Left cardiac atrium (tissue), 4 donors: ENCODE measurements at regions not wholly inside any gene's neighbourhood (a gene's known extent, or its start where the extent isn't known, plus 50 kb on each side); places are given as distances from the start of the nearest gene placed in this dataset.

Experiments
- ATAC-seq, 2 donors: fragments of 200-7000 bp; cut with Tn5 transposase; one replicate each; pipeline ENCODE4 v1.9.1; 2020; ENCODE audit warnings: mild to moderate bottlenecking in 2 of 2, moderate library complexity in 2 of 2
- DNase-seq: peaks from one replicate; pipeline ENCODE4 v3.0.0-alpha.2; 2020
- intact Hi-C, 2 donors: fragments of 100-400 bp; cut with DNase I; formaldehyde crosslinking; loops; one replicate each; pipeline versions ENCODE4 v1.14.1 to v1.15.1; 2022 to 2023
- donor health status: DM: no; HTN: yes; CAD: no.
- donor health status: DM: no; HTN: yes; CAD: no; lungs with severe emphysema.
- donor health status: DM: yes; HTN: yes; CAD: no.
- donor health status: Dilated cardiomyopathy.

- DNase-seq (no peak), ATAC-seq (peak in 1 of 2 donors; percentile 29)
- intact Hi-C loops, result no loop called here
Measured at GRCh38 chr5:79873187-79873586, 117.9 kb downstream of the MTX3 start.

GRCh38 chr5:79872291-79872690 lies 118.8 kb downstream of the MTX3 start:
- ATAC-seq, result peak in 1 of 2 donors; percentile 52
- DNase-seq, result no peak
- intact Hi-C loops, result no loop called here

DNA sequence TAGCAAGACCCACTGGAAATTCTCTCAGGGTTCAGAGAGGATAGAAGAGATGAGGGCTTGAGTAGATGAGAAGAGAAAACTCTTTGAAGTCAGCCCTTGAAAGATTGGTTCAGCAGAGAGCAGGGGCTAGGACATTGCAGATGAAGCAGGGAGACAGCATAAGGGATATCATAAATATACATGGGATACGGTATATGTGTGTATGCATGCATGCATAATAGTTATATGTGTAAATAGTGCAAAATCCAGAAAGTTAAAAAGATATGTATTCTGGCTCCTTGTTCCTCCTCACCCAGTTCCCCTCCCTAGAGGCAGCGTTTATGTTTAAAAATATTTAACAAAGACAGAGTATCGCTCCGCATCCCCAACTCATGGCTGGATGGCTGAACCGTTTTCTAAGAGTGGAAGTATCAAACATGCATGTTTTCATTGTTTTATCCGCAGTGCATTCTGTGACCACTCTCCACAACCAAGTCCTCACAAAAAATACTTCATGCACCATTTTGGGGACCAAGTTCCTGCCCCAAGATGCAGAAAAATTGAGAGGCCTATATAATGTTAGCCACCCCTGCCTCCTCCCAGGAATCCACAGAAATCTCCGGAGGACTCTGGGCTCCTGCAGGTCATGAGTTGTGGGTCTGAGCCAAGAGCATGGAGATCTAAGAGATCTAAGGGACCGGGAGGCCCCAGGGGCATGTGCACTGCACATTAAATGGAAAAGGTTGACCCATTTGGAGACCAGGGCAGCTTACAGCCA lies 119.5 kb downstream of the MTX3 start:
- peak in 1 of 2 donors; percentile 11 for ATAC-seq
- intact Hi-C loops, result no loop called here
- DNase-seq, result no peak

DNA sequence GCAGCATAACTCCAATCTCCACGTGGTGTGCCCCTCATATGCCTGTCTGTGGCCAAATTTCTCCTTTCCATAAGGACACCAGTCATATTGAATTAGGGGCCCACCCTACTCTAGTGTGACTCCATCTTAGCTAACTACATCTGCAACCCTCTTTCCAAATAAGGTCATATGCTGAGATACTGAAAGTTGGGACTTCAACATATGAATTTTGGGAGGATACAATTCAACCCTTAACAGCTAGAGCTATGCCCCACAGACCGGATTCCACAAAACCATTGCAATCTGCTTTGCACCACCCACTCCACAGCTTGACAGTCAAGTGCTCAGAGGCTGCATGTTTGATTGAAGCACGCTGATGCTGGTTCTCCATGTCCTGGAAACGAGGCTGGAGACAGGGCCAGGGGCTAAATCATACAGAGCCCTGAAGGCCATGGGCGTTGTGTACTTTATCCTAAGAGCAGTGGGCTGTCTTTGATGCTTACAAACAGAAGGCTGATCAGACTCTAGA lies 122.8 kb downstream of the MTX3 start:
- ATAC-seq (no peak), DNase-seq (no peak)
- intact Hi-C loops, result no loop called here

DNA sequence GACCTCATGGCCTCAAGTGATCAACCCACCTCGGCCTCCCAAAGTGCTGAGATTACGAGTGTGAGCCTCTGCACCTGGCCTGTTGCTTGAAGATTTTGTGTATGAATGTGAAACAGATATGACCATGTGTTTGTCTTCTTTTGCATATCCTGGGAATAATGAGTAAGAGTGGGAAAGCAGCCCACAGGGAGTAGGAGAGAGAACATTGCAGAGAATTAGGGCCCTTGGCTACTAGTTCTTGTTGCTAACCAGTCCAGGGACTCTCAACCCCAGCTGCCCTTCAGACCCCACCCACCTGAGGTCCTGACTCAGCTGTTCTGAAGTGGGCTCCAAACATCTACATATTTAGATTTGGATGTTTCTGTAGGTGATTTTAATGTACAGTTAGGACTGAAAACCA lies 125.5 kb downstream of the MTX3 start:
- DNase-seq (no peak), ATAC-seq (no peak)
- intact Hi-C loops, result no loop called here

DNA sequence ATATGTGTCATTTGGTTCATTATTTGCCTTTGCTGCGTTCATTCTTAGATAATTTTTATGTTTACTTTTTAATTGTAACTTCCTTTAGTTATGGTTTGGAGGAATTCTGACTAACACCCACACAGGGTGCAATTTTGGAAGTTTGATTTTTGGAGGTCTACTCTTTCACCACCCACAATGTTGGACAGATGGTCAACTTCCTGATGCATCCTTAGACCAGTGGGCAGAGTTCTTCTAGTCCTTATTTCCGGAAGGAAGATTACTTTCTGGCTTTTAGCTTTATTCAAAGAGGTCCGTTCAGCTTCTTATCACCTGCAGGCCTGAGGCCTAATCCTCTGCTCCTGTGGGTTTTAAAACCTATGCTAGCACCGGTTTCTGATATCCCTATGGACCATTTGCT lies 126.7 kb downstream of the MTX3 start:
- ATAC-seq, result no peak
- intact Hi-C loops, result loop anchor here in 1 of 2 donors (5.0 kb wide), 1 partner anchor 218 kb away; no protein-coding TSS in a partner anchor

DNA sequence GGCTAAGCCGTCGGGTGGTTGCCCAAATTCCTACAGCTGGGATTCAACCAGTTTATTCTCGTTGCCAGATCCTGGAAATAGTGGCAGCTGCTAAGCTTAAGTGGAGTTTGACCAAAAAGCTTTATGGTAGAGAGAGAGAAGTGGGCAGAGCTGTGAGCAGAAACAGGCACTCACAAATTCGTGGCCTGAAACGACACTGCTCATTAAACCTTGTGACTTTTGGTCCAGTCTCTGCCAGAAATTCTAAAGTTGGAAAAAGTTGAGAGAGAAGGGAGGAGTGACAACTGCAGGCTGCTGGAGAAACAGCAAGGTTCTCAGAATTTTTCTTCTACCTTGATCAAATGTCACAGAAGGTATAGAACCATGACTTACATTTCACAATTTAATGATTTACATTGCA lies 131.5 kb downstream of the MTX3 start:
- ATAC-seq (peak; percentile 26 to 75), DNase-seq (no peak)
- intact Hi-C loops, result loop anchor here in 1 of 2 donors (2.0 to 5.0 kb wide), 2 partner anchors 162 to 305 kb away; no protein-coding TSS in a partner anchor

More for the DNA sequence above, 126.7 kb downstream of the MTX3 start:
- DNase-seq, result no peak

DNA sequence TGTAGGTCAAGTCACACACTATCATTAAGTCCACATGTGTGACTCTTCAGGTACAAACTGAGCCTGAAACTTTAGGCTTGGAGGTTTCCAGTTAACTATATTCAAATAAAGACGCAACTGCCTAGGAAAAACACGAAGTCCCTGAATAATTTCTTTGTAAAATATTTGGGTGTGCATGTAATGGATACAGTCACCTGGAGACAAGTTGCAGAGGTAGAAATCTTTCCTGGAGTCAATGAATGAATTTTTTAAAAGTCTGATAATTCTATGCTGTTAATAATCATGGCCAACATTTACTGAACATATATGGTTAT lies 132.7 kb downstream of the MTX3 start:
- intact Hi-C loops, result loop anchor here in 1 of 2 donors (2.0 to 5.0 kb wide), 2 partner anchors 161 to 304 kb away; no protein-coding TSS in a partner anchor
- DNase-seq (no peak), ATAC-seq (no peak)

- intact Hi-C loops, result loop anchor here in 1 of 2 donors (2.0 to 5.0 kb wide), 2 partner anchors 161 to 303 kb away; no protein-coding TSS in a partner anchor
- DNase-seq (peak; percentile 69), ATAC-seq (peak; percentile 62 to 66)
Measured at GRCh38 chr5:79857714-79858409, 133.2 kb downstream of the MTX3 start.

- intact Hi-C loops, result loop anchor here in 1 of 2 donors (5.0 kb wide), 1 partner anchor 159 kb away; no protein-coding TSS in a partner anchor
- DNase-seq, result no peak
- no peak for ATAC-seq
Measured at GRCh38 chr5:79856456-79857055, 134.5 kb downstream of the MTX3 start.

DNA sequence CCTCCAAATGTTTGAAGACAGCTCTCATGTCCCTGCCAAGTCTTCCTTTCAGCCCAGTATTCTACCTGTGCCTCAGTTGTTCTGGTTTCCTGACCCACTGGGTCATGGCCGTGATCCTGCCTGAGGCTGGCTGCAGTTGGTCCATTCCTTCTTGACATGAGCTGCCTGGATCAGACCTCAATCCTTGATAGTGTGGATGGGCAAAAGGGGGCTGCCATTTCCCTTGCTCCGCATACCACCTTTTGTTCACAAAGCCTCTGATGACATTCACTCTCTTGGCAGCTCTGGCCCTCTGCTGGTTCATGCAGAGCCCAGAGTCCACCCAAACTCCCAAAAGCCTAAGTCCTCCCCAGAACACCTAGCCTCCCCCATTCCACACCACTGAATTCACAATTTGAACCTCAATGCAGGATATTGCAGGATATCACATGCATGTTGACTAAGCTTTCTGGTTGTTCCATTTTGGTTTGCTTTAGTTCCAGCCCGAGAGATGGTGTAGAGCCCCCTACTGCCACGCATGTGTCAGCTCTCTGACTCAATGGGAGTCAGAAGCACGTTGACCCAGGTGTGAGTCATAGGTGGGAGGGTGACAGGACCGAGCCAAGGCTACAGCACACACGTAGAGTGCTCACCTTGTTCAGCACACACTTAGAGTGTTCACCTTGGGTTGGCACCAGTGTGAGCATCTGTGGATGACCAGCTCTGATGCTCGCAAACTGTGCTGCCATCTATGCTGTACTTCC lies 137.2 kb downstream of the MTX3 start:
- ATAC-seq (no peak), DNase-seq (no peak)
- intact Hi-C loops, result no loop called here

GRCh38 chr5:79853028-79853427 lies 138.0 kb downstream of the MTX3 start:
- intact Hi-C loops, result no loop called here
- ATAC-seq, result no peak
- DNase-seq, result no peak

DNA sequence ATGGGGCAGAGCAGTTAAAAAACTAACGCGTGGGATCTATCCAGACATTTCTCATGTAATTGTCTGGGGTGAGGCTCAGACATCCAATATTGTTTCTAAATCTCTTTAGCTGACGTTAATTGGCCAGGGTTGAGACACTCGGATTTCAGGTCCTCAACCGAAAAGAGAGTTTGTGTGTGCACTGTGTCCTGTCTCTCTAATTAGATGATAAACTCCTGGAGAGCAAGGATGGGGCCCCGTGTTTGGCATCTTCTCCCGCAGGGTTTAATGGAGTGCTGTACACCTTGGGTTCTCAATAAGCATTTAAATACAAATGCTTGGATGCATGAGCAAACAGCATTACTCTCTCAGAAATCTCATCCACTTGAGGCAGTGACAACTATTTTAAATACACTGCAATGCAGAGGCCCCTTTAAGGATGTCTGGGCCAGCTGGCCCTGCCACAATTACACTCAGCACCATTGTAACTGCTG lies 139.6 kb downstream of the MTX3 start:
- ATAC-seq (peak; percentile 44 to 52), DNase-seq (no peak)
- intact Hi-C loops, result no loop called here

GRCh38 chr5:79850941-79851340 lies 140.1 kb downstream of the MTX3 start:
- intact Hi-C loops, result no loop called here
- no peak for DNase-seq
- ATAC-seq, result peak in 1 of 2 donors; percentile 12

DNA sequence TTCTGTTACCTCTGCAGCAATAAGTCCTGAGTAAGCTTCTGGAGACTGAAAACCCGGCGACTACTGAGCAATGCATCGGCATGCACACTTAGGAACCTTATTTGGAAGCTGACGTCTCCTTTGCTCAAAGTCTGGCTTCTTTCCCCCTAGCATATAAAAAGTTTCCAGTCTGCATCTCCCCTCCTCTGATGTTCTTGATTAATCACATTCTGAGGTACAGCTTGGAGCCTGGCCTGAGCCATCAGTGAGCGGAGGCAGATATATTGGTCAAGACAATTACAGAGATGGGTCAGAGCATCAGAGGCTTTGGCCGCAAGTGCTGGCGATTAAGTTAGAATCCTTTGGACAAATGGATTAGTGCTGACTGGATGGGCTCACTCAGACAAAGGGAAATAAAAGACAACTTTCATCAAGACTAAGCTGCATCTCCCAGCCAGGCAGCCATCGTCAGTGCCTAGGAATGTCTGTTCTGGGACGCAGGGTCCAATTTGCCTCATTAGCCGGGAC lies 140.7 kb downstream of the MTX3 start:
- DNase-seq (peak; percentile 32), ATAC-seq (peak in 1 of 2 donors; percentile 68)
- intact Hi-C loops, result no loop called here

DNA sequence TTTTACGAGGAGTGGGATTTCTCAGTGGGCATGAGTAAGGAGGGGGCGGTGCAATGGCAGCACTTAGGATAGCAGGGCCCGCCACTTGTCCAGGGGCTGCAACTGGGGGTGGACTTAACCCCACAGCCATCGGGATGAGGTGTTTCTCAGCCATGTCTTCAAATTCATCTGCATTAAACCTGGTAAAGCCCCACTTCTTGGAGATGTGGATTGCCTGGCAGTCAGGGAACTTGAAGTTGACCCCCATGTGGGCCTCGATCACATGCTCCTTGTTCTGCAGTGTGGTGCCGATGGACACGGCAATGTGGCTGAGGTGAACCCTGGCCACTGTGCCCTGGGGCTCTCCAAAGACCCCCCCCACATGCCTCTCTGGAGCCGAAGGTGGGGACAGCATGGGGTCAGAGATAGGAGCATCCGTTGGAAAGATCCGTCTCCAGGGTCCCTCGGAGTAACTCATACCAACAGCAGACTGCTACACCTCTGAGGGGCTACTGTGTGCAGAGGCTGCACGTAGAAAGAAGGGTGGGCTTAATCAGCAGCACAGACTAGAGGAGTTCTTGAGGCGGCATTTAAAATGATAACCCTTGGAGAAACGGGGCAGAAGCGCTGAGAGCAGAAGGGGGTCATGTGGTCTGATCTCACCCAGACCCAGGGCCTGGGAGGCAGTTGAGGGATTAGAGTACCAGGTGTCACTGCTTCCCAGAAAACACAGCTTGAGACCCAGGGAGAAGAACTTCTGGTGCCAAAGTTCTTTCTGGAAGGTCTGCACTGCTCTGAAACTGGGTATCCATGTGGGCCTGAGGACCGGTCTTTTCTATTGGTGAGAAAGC lies 141.4 kb downstream of the MTX3 start:
- intact Hi-C loops, result no loop called here

More for the DNA sequence above, 141.4 kb downstream of the MTX3 start:
- DNase-seq, result no peak
- ATAC-seq, result peak in 1 of 2 donors; percentile 19
